Uterus (tissue), 3 donors: ENCODE measurements at regions not wholly inside any gene's neighbourhood (a gene's known extent, or its start where the extent isn't known, plus 50 kb on each side); places are given as distances from the start of the nearest gene placed in this dataset.

Source experiments
- DNase-seq, 2 donors: peaks; one replicate each; pipeline ENCODE4 v3.0.0-alpha.2; 2019 to 2020
- H3K27ac ChIP-seq, 2 donors: fragments of 200-600 bp; sonication (generic); 1 replicate in 1 of 2; 2 replicates in 1 of 2; pipeline ENCODE4 v1.5.1; 2016 to 2018
- H3K27me3 ChIP-seq, 2 donors: fragments of 200-600 bp; sonication (generic); one replicate each; pipeline ENCODE4 v1.5.1; 2018 to 2019; ENCODE audit warnings: control low read depth in 1 of 2
- H3K36me3 ChIP-seq, 2 donors: fragments of 200-600 bp; sonication (generic); one replicate each; pipeline ENCODE4 v1.5.1; 2019; ENCODE audit warnings: control low read depth in 1 of 2
- H3K4me1 ChIP-seq, 2 donors: fragments of 200-600 bp; sonication (generic); one replicate each; pipeline ENCODE4 v1.5.1; 2018 to 2019; ENCODE audit warnings: control low read depth in 1 of 2
- H3K4me3 ChIP-seq, 2 donors: fragments of 200-600 bp; sonication (generic); 1 replicate in 1 of 2; 2 replicates in 1 of 2; pipeline ENCODE4 v1.5.1; 2018 to 2019; ENCODE audit warnings: mild to moderate bottlenecking in 1 of 2
- H3K9me3 ChIP-seq, 2 donors: fragments of 200-600 bp; sonication (generic); one replicate each; pipeline ENCODE4 v1.5.1; 2019; ENCODE audit warnings: control low read depth in 1 of 2
- POLR2A ChIP-seq, 2 donors: fragments of 450-650 bp; IDR thresholded peaks; one replicate each; pipeline ENCODE4 v1.6.1; 2016; ENCODE audit warnings: antibody characterized with exemption in 2 of 2, mild to moderate bottlenecking in 1 of 2, moderate library complexity in 1 of 2
- intact Hi-C: fragments of 100-400 bp; cut with DNase I; formaldehyde crosslinking; loops from one replicate; pipeline ENCODE4 v1.15.1; 2023; ENCODE audit warnings: low total_unique reads
- TF ChIP-seq, protein P1 (sequence below), 4 experiments: fragments of 200-600 bp in 2 of 4; fragments of 450-650 bp in 2 of 4; sonication (generic) in 2 of 4; IDR thresholded peaks; one replicate each; pipeline ENCODE4 v1.5.1; 2016 to 2019; ENCODE audit warnings: antibody characterized with exemption in 4 of 4, mild to moderate bottlenecking in 2 of 4, moderate library complexity in 1 of 4
- donor health status: DM: yes; HTN: yes; CAD: no.

DNA sequence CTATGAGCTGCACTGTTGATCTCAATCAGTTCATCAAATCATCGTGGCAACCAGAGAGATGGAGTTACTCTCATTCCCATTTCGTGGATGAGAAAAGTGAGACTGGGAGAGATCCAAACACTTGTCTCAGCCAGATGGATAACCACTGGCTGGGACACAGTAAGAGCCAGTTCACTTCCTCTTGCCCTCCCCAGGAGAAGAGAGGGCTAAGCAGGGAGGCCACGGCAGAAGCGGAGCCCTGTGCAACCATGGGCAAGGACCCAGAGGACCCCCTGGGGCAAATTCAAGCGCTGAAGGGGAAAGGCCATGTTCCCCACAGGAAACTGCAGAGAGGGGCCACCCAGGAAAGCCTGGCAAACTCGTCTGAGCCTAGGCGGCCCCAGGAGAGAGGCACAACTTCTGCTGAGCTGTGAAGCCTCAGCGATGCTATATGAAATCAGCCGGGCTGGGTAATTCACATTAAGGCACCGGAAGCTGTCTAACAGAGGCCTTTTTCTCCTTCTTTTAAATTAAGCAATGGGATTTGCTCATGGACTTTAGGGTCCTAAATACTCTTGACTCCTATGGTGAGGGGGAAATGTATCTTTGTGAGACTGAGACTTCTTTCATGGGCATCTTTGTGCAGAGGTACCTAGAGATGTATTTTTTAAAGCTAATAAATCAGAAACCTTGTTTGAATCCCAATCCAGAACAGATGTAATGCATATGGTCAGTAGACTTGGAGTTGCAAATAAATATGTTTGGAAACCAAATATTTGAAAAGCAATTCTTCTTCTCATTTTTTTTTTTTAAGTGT, 137.1 kb upstream of the SMIM23 start:
- intact Hi-C loops: no loop called here
- Histone ChIP-seq H3K36me3 (no peaks in the 10 kb centered on the region), H3K9me3 (no peaks in the 10 kb centered on the region), H3K4me3 (no peak overlapping the region), H3K27ac (no peak overlapping the region), H3K4me1 (no peaks in the 10 kb centered on the region), H3K27me3 (no peaks in the 10 kb centered on the region)
- no peak for DNase-seq
- TF ChIP-seq, protein P1, sequence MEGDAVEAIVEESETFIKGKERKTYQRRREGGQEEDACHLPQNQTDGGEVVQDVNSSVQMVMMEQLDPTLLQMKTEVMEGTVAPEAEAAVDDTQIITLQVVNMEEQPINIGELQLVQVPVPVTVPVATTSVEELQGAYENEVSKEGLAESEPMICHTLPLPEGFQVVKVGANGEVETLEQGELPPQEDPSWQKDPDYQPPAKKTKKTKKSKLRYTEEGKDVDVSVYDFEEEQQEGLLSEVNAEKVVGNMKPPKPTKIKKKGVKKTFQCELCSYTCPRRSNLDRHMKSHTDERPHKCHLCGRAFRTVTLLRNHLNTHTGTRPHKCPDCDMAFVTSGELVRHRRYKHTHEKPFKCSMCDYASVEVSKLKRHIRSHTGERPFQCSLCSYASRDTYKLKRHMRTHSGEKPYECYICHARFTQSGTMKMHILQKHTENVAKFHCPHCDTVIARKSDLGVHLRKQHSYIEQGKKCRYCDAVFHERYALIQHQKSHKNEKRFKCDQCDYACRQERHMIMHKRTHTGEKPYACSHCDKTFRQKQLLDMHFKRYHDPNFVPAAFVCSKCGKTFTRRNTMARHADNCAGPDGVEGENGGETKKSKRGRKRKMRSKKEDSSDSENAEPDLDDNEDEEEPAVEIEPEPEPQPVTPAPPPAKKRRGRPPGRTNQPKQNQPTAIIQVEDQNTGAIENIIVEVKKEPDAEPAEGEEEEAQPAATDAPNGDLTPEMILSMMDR (IDR thresholded peaks at IDR 0.05): no peak
- no peak for TF ChIP-seq POLR2A (IDR thresholded peaks at IDR 0.05)

- H3K4me1 ChIP-seq: no peaks in the 10 kb centered on the region
- no peaks in the 10 kb centered on the region for H3K36me3 ChIP-seq
- no peaks in the 10 kb centered on the region for H3K9me3 ChIP-seq
- intact Hi-C loops: no loop called here
- no peaks in the 10 kb centered on the region for H3K27me3 ChIP-seq
- TF ChIP-seq, protein P1 (IDR thresholded peaks at IDR 0.05): no peak
- H3K4me3 ChIP-seq: no peak overlapping the region
- DNase-seq: no peak
- no peak overlapping the region for H3K27ac ChIP-seq
Observed at GRCh38 chr5:171649075-171649401, 136.6 kb upstream of the SMIM23 start.

DNA sequence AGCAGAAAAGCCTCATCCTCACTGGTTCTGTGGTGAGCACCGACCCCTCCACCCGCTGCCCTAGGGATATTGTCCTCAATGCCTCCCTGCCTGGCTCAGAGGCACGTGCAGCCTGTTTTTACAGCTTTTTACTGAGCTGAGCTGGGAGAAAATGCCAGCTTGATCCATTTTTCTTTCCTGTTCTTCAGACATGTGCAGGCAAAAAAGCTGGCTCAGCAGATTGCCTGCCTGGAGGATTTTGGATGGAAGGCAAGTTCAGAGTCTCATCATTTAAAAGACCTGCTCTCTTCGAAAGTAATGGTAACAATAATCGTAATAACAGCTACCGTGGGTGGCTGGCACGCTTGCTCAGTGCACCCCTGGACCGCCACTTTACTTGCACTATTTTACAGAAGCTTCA, 135.0 kb upstream of the SMIM23 start:
- no peaks in the 10 kb centered on the region for H3K9me3 ChIP-seq
- DNase-seq: no peak
- intact Hi-C loops: no loop called here
- no peak overlapping the region for H3K4me3 ChIP-seq
- H3K27ac ChIP-seq: no peak overlapping the region
- no peaks in the 10 kb centered on the region for H3K4me1 ChIP-seq
- H3K27me3 ChIP-seq: no peaks in the 10 kb centered on the region
- no peaks in the 10 kb centered on the region for H3K36me3 ChIP-seq
- TF ChIP-seq, protein P1 (IDR thresholded peaks at IDR 0.05): no peak
- no peak for TF ChIP-seq POLR2A (IDR thresholded peaks at IDR 0.05)

GRCh38 chr5:171651102-171651501, 134.5 kb upstream of the SMIM23 start:
- no peaks in the 10 kb centered on the region for H3K27me3 ChIP-seq
- TF ChIP-seq POLR2A (IDR thresholded peaks at IDR 0.05): no peak
- TF ChIP-seq, protein P1 (IDR thresholded peaks at IDR 0.05): no peak
- H3K4me3 ChIP-seq: no peak overlapping the region
- no peak overlapping the region for H3K27ac ChIP-seq
- intact Hi-C loops: no loop called here
- no peak for DNase-seq
- no peaks in the 10 kb centered on the region for H3K4me1 ChIP-seq
- H3K36me3 ChIP-seq: no peaks in the 10 kb centered on the region
- H3K9me3 ChIP-seq: no peaks in the 10 kb centered on the region

- intact Hi-C loops: no loop called here
- TF ChIP-seq, protein P1 (IDR thresholded peaks at IDR 0.05): no peak
- no peak for TF ChIP-seq POLR2A (IDR thresholded peaks at IDR 0.05)
- H3K4me3 ChIP-seq: no peak overlapping the region
Observed at GRCh38 chr5:171654881-171655280, 130.7 kb upstream of the SMIM23 start.

More at GRCh38 chr5:171654881-171655280, 130.7 kb upstream of the SMIM23 start:
- Histone ChIP-seq H3K36me3 (no peaks in the 10 kb centered on the region), H3K27ac (no peak overlapping the region), H3K4me1 (no peaks in the 10 kb centered on the region), H3K27me3 (no peaks in the 10 kb centered on the region), H3K9me3 (no peaks in the 10 kb centered on the region)
- no peak for DNase-seq
